ENCODE measurements at regions not wholly inside any gene's neighbourhood (a gene's known extent, or its start where the extent isn't known, plus 50 kb on each side); places are given as distances from the start of the nearest gene placed in this dataset.

DNA sequence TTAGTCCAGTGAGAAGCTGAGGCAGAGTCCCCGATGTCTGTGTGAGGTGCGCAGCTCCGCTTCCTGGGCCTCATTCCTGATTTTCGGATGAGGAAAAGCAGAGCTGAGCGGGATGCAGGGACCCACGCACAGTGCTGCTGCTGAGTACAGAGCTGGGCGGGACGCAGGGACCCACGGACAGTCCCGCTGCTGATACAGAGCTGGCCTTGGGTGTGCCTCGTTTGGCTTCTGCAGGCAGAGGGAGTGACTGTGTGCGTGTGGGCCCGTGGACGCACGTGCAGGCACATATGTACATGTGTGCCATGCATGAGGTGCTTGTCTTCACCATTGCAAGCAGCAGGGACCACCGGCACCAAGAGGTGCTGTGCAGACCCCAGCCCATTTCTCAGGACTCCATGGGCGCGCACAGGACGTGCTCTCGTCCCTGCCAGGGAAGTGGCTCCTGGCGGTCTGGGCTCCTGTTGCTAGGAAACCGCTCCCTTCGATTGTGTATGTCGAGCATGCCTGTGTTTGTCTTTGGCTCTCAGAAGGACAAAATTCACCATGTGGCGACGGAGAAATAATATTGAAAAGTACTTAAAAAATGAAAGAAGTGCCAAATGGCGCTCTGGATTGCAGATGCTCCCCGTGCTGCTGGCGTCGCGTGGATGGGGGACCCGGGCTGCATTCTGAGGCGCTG lies 303.8 kb upstream of the MKI67 start:
- Histone ChIP-seq H3K36me3 (ENCODE audit: control insufficient read depth, insufficient read depth, low read length) (no peaks in the 10 kb centered on the region), H3K4me3 (ENCODE audit: low read depth, low read length) (no peak overlapping the region), H3K27me3 (ENCODE audit: control insufficient read depth, insufficient read depth, low read length) (no peaks in the 10 kb centered on the region)
- DNase-seq (ENCODE audit: low read depth): no peak
- TF ChIP-seq, protein P1, sequence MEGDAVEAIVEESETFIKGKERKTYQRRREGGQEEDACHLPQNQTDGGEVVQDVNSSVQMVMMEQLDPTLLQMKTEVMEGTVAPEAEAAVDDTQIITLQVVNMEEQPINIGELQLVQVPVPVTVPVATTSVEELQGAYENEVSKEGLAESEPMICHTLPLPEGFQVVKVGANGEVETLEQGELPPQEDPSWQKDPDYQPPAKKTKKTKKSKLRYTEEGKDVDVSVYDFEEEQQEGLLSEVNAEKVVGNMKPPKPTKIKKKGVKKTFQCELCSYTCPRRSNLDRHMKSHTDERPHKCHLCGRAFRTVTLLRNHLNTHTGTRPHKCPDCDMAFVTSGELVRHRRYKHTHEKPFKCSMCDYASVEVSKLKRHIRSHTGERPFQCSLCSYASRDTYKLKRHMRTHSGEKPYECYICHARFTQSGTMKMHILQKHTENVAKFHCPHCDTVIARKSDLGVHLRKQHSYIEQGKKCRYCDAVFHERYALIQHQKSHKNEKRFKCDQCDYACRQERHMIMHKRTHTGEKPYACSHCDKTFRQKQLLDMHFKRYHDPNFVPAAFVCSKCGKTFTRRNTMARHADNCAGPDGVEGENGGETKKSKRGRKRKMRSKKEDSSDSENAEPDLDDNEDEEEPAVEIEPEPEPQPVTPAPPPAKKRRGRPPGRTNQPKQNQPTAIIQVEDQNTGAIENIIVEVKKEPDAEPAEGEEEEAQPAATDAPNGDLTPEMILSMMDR (IDR thresholded peaks at IDR 0.05; ENCODE audit: insufficient read depth, low read length, poor library complexity, severe bottlenecking): no peak

DNA sequence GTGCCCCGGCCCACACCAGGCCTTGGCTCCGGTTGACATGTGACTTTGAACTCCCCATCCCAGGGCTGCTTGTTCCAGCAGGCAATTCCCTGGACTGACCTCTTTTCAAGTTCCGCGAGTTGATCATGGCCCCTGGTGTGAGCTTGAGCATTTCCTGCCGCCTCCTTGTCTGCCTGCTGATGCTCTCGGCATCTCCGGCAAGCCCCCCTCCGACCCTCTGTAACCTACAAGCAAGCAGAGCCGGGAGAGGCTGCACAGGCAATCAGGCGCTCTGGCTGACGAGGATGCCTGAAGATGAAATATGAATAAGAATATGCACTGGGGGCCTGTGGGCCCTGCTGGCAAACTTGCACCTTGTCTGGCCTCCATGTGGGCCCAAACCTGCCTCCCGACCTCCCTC lies 304.9 kb upstream of the MKI67 start:
- no peak for DNase-seq (ENCODE audit: low read depth)
- no peaks in the 10 kb centered on the region for H3K36me3 ChIP-seq (ENCODE audit: control insufficient read depth, insufficient read depth, low read length)
- no peaks in the 10 kb centered on the region for H3K27me3 ChIP-seq (ENCODE audit: control insufficient read depth, insufficient read depth, low read length)
- H3K4me3 ChIP-seq (ENCODE audit: low read depth, low read length): no peak overlapping the region
- TF ChIP-seq, protein P1 (IDR thresholded peaks at IDR 0.05; ENCODE audit: insufficient read depth, low read length, poor library complexity, severe bottlenecking): no peak

DNA sequence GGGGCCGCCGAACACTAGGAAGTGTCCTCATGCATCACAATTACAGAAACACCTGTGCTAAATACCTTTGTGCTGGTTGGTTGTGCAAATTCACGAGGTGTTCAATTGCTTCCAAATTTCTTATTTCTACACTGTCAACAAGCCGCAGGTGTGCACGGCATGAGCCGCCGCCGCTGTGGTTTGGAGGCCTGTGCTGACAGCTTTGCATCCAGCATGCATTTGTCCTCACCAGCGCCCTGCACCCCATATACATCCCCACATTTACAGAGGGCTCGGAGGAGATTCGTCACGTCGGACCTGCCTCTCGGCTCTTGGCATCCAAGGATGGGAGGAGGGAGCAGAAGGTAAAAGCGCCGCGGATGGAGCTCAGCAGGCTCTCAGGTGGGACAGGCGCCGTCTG lies 305.3 kb upstream of the MKI67 start:
- H3K36me3 ChIP-seq (ENCODE audit: control insufficient read depth, insufficient read depth, low read length): no peaks in the 10 kb centered on the region
- H3K27me3 ChIP-seq (ENCODE audit: control insufficient read depth, insufficient read depth, low read length): no peaks in the 10 kb centered on the region
- no peak for DNase-seq (ENCODE audit: low read depth)
- no peak overlapping the region for H3K4me3 ChIP-seq (ENCODE audit: low read depth, low read length)
- TF ChIP-seq, protein P1 (IDR thresholded peaks at IDR 0.05; ENCODE audit: insufficient read depth, low read length, poor library complexity, severe bottlenecking): no peak

DNA sequence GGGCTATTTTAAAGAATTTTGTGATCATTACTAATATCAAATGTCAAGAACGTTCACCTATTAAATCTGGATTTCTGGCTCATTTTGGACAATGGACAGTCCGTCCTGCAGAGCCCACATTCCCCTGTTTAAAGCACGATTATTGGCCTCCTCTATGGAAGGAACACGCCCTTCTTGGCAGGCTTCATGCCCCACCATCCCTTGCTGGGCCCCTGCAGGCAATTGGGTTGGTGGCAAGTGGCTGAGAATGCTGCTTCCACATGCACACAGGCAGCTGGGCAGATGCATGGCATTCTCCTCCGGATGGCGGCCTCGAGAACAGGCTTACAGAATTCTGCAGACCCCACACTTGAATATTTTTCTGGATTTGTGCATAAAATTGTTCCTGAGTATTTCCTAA lies 305.8 kb upstream of the MKI67 start:
- no peak for DNase-seq (ENCODE audit: low read depth)
- Histone ChIP-seq H3K27me3 (ENCODE audit: control insufficient read depth, insufficient read depth, low read length) (no peaks in the 10 kb centered on the region), H3K36me3 (ENCODE audit: control insufficient read depth, insufficient read depth, low read length) (no peaks in the 10 kb centered on the region), H3K4me3 (ENCODE audit: low read depth, low read length) (no peak overlapping the region)
- TF ChIP-seq, protein P1 (IDR thresholded peaks at IDR 0.05; ENCODE audit: insufficient read depth, low read length, poor library complexity, severe bottlenecking): no peak

DNA sequence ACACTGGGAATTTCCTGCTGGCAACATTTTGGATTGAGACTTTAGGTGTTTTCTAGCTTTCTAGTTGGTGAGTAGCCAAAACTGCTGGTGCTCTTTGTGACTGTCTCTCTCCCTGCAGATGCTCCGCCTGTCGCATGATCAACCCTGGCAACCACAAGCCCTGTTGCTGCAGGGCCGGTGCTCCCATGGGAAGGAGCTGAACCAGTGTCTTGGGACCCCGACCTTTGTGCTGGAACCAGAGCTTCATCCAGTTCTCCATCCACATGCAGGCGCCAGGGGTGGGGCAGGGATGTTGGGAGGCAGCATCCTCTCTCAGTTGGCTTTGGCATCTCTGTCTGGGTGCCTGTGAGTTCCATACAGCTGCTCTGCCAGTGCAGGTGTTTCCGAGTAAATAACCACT lies 306.2 kb upstream of the MKI67 start:
- DNase-seq (ENCODE audit: low read depth): no peak
- TF ChIP-seq, protein P1 (IDR thresholded peaks at IDR 0.05; ENCODE audit: insufficient read depth, low read length, poor library complexity, severe bottlenecking): no peak
- H3K36me3 ChIP-seq (ENCODE audit: control insufficient read depth, insufficient read depth, low read length): no peaks in the 10 kb centered on the region
- H3K4me3 ChIP-seq (ENCODE audit: low read depth, low read length): no peak overlapping the region
- H3K27me3 ChIP-seq (ENCODE audit: control insufficient read depth, insufficient read depth, low read length): no peaks in the 10 kb centered on the region

DNA sequence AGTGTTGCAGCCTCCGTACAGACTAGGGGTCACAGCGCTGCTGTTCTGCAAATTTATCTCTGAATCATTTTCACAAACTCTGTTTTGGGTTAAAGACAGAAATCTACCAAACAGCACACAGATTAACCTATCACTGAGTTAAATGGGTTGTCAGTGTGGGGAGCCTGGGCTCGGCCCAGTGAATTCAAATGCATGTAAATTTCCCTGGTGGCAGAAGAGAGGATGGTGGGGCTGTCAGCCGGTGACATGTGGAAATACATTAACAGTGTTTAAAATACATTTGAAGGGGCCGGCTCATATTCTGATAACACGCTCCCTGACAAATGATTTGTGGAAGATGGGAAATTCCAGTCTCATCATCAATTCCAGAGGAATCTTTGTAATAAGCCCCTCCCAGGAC lies 309.6 kb upstream of the MKI67 start:
- Histone ChIP-seq H3K36me3 (ENCODE audit: control insufficient read depth, insufficient read depth, low read length) (no peaks in the 10 kb centered on the region), H3K27me3 (ENCODE audit: control insufficient read depth, insufficient read depth, low read length) (no peaks in the 10 kb centered on the region), H3K4me3 (ENCODE audit: low read depth, low read length) (no peak overlapping the region)
- TF ChIP-seq, protein P1 (IDR thresholded peaks at IDR 0.05; ENCODE audit: insufficient read depth, low read length, poor library complexity, severe bottlenecking): no peak
- no peak for DNase-seq (ENCODE audit: low read depth)

All from kidney epithelial cell (primary cell).